GM19395 (cell line): ENCODE measurements at regions not wholly inside any gene's neighbourhood (a gene's known extent, or its start where the extent isn't known, plus 50 kb on each side); places are given as distances from the start of the nearest gene placed in this dataset.
A peak's percentile ranks its signal among the peaks of the same experiment; 100 is the strongest.

ENCODE experiments used
- ATAC-seq: cut with Tn5 transposase; IDR thresholded peaks from one replicate; pipeline ENCODE4 v1.9.1; 2021; ENCODE audit warnings: mild to moderate bottlenecking, moderate library complexity; ENCODE audit not compliant: unreplicated experiment

- peak; percentile 69 for ATAC-seq
Observed at GRCh38 chr5:115379622-115380344, 83.3 kb upstream of the CCDC112 start.

GRCh38 chr5:115378754-115379153 is 82.3 kb upstream of the CCDC112 start:
- no peak for ATAC-seq

GRCh38 chr5:115377468-115378217 is 81.2 kb upstream of the CCDC112 start:
- ATAC-seq = peak; percentile 62

- ATAC-seq = no peak
Observed at GRCh38 chr5:115375893-115376292, 79.4 kb upstream of the CCDC112 start.

- no peak for ATAC-seq
Observed at GRCh38 chr5:115374057-115374775, 77.8 kb upstream of the CCDC112 start.

- no peak for ATAC-seq
Observed at GRCh38 chr5:115372146-115372545, 75.7 kb upstream of the CCDC112 start.

- no peak for ATAC-seq
Observed at GRCh38 chr5:115369430-115370144, 73.1 kb upstream of the CCDC112 start.

GRCh38 chr5:115366223-115366622 is 69.8 kb upstream of the CCDC112 start:
- ATAC-seq = no peak

GRCh38 chr5:115363879-115364278 is 67.4 kb upstream of the CCDC112 start:
- no peak for ATAC-seq

GRCh38 chr5:115360046-115360685 is 63.7 kb upstream of the CCDC112 start:
- no peak for ATAC-seq

GRCh38 chr5:115355767-115356381 is 59.4 kb upstream of the CCDC112 start:
- ATAC-seq = no peak

GRCh38 chr5:115355095-115355494 is 58.6 kb upstream of the CCDC112 start:
- no peak for ATAC-seq

- ATAC-seq = no peak
Observed at GRCh38 chr5:115354246-115354645, 57.8 kb upstream of the CCDC112 start.

GRCh38 chr5:115352571-115352970 is 56.1 kb upstream of the CCDC112 start:
- ATAC-seq = no peak

GRCh38 chr5:115351356-115352195 is 55.1 kb upstream of the CCDC112 start:
- ATAC-seq = no peak

GRCh38 chr5:115350894-115351293 is 54.4 kb upstream of the CCDC112 start:
- ATAC-seq = no peak

GRCh38 chr5:115349001-115349817 is 52.8 kb upstream of the CCDC112 start:
- no peak for ATAC-seq

- ATAC-seq = no peak
Observed at GRCh38 chr5:115348175-115348574, 51.7 kb upstream of the CCDC112 start.
